GM19395 (cell line): ENCODE measurements at regions not wholly inside any gene's neighbourhood (a gene's known extent, or its start where the extent isn't known, plus 50 kb on each side); places are given as distances from the start of the nearest gene placed in this dataset.

ENCODE experiments used
- ATAC-seq: cut with Tn5 transposase; IDR thresholded peaks from one replicate; pipeline ENCODE4 v1.9.1; 2021; ENCODE audit warnings: mild to moderate bottlenecking, moderate library complexity; ENCODE audit not compliant: unreplicated experiment

GRCh38 chr9:1941989-1942388 is 73.2 kb upstream of the SMARCA2 start:
- ATAC-seq = no peak

GRCh38 chr9:1946526-1947283 is 68.4 kb upstream of the SMARCA2 start:
- ATAC-seq = no peak

GRCh38 chr9:1947438-1947837 is 67.7 kb upstream of the SMARCA2 start:
- ATAC-seq = no peak

GRCh38 chr9:1948541-1948940 is 66.6 kb upstream of the SMARCA2 start:
- no peak for ATAC-seq

GRCh38 chr9:1951446-1951845 is 63.7 kb upstream of the SMARCA2 start:
- ATAC-seq = no peak

- no peak for ATAC-seq
Observed at GRCh38 chr9:1952001-1952400, 63.1 kb upstream of the SMARCA2 start.

GRCh38 chr9:1954238-1954637 is 60.9 kb upstream of the SMARCA2 start:
- ATAC-seq = no peak

GRCh38 chr9:1956958-1957357 is 58.2 kb upstream of the SMARCA2 start:
- no peak for ATAC-seq

- no peak for ATAC-seq
Observed at GRCh38 chr9:1957856-1958255, 57.3 kb upstream of the SMARCA2 start.

GRCh38 chr9:1959371-1959770 is 55.8 kb upstream of the SMARCA2 start:
- ATAC-seq = no peak

- ATAC-seq = no peak
Observed at GRCh38 chr9:1960342-1961042, 54.7 kb upstream of the SMARCA2 start.

GRCh38 chr9:1962122-1962521 is 53.0 kb upstream of the SMARCA2 start:
- ATAC-seq = no peak

- ATAC-seq = no peak
Observed at GRCh38 chr9:1962588-1963106, 52.5 kb upstream of the SMARCA2 start.

GRCh38 chr9:1964093-1964492 is 51.1 kb upstream of the SMARCA2 start:
- no peak for ATAC-seq
